Stimulated activated effector memory CD8-positive, alpha-beta T cell treated with anti-CD3 and anti-CD28 coated beads, Interleukin-12 subunit alpha, Interleukin-12 subunit beta, amount 100 ng/mL, for 72 hours (primary cell): ENCODE measurements at regions not wholly inside any gene's neighbourhood (a gene's known extent, or its start where the extent isn't known, plus 50 kb on each side); places are given as distances from the start of the nearest gene placed in this dataset.
"Not testable (repeated sequence)": the region's sequence is repeated elsewhere in the genome, so short reads cannot be mapped to it uniquely, and the experiment has no call there.

Source experiments
- ATAC-seq: fragments of 150-1000 bp; cut with Tn5 transposase; 2 replicates; pipeline ENCODE4 v1.10.0; 2021
- DNase-seq, 2 donors: peaks; one replicate each; pipeline ENCODE4 v3.0.0; 2021 to 2022; ENCODE audit warnings: low spot score in 2 of 2
- H3K27ac Mint-ChIP-seq: one replicate; pipeline ENCODE4 v1.8.0; 2022; ENCODE audit warnings: mild to moderate bottlenecking, mixed read lengths
- H3K36me3 Mint-ChIP-seq: one replicate; pipeline ENCODE4 v1.8.0; 2022; ENCODE audit warnings: mild to moderate bottlenecking, mixed read lengths
- H3K4me1 Mint-ChIP-seq: one replicate; pipeline ENCODE4 v1.8.0; 2022; ENCODE audit warnings: mixed read lengths
- H3K4me3 Mint-ChIP-seq: one replicate; pipeline ENCODE4 v1.8.0; 2022; ENCODE audit warnings: mild to moderate bottlenecking, mixed read lengths
- H3K9me3 Mint-ChIP-seq: one replicate; pipeline ENCODE4 v1.8.0; 2022; ENCODE audit warnings: mixed read lengths

- H3K9me3 Mint-ChIP-seq: no peaks in the 10 kb centered on the region
- H3K27ac Mint-ChIP-seq: no peak overlapping the region
- ATAC-seq (no peak), DNase-seq (no peak)
- no peak overlapping the region for H3K4me3 Mint-ChIP-seq
- no peaks in the 10 kb centered on the region for H3K36me3 Mint-ChIP-seq
- H3K4me1 Mint-ChIP-seq: no peaks in the 10 kb centered on the region
Measured at GRCh38 chr4:25509646-25510045, 132.6 kb downstream of the ANAPC4 start.

- H3K4me1 Mint-ChIP-seq, H3K27ac Mint-ChIP-seq, H3K9me3 Mint-ChIP-seq, H3K36me3 Mint-ChIP-seq, ATAC-seq, DNase-seq, H3K4me3 Mint-ChIP-seq: not testable (repeated sequence)
Measured at GRCh38 chr4:25511823-25512222, 134.8 kb downstream of the ANAPC4 start.

GRCh38 chr4:25513814-25514213 is 136.8 kb downstream of the ANAPC4 start:
- H3K36me3 Mint-ChIP-seq: no peaks in the 10 kb centered on the region
- H3K27ac Mint-ChIP-seq: no peak overlapping the region
- no peak overlapping the region for H3K4me3 Mint-ChIP-seq
- DNase-seq (no peak), ATAC-seq (no peak)
- H3K9me3 Mint-ChIP-seq: no peaks in the 10 kb centered on the region
- no peaks in the 10 kb centered on the region for H3K4me1 Mint-ChIP-seq

- no peaks in the 10 kb centered on the region for H3K9me3 Mint-ChIP-seq
- H3K4me3 Mint-ChIP-seq: no peak overlapping the region
- no peaks in the 10 kb centered on the region for H3K4me1 Mint-ChIP-seq
- H3K36me3 Mint-ChIP-seq: no peaks in the 10 kb centered on the region
- H3K27ac Mint-ChIP-seq: no peak overlapping the region
- no peak for DNase-seq
- no peak for ATAC-seq
Measured at GRCh38 chr4:25523405-25523804, 132.2 kb upstream of the SLC34A2 start.

GRCh38 chr4:25524663-25525062 is 131.0 kb upstream of the SLC34A2 start:
- Mint-ChIP-seq H3K27ac (no peak overlapping the region), H3K36me3 (no peaks in the 10 kb centered on the region), H3K4me1 (no peaks in the 10 kb centered on the region), H3K4me3 (no peak overlapping the region), H3K9me3 (no peaks in the 10 kb centered on the region)
- no peak for ATAC-seq
- no peak for DNase-seq

- H3K4me3 Mint-ChIP-seq: no peak overlapping the region
- DNase-seq: no peak
- H3K27ac Mint-ChIP-seq: no peak overlapping the region
- no peaks in the 10 kb centered on the region for H3K36me3 Mint-ChIP-seq
- no peaks in the 10 kb centered on the region for H3K4me1 Mint-ChIP-seq
- no peaks in the 10 kb centered on the region for H3K9me3 Mint-ChIP-seq
- ATAC-seq: no peak
Measured at GRCh38 chr4:25525896-25526295, 129.8 kb upstream of the SLC34A2 start.

DNA sequence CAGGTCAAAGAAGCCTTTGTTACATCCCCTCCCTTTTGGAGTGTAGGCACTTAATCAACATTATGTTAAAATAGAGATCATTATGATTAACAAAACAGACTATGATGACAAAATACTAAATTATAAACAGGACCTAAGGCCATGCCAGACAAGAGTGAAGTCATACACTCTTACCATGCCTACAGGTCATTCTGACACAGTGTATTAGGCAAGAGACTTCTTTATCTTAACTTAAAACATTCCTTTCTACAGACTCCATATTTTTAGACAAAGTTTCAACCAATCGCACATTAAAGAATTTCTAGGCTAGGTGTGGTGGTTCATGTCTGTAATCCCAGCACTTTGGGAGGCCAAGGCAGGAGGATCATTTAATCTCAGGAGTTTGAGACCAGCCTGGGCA is 128.6 kb upstream of the SLC34A2 start:
- ATAC-seq: no peak
- Mint-ChIP-seq H3K4me1 (no peaks in the 10 kb centered on the region), H3K27ac (no peak overlapping the region), H3K36me3 (no peaks in the 10 kb centered on the region), H3K4me3 (no peak overlapping the region), H3K9me3 (peaks cover 3% of the 10 kb centered on the region)
- no peak for DNase-seq

- no peak overlapping the region for H3K27ac Mint-ChIP-seq
- H3K4me3 Mint-ChIP-seq: no peak overlapping the region
- peaks cover 3% of the 10 kb centered on the region for H3K9me3 Mint-ChIP-seq
Measured at GRCh38 chr4:25528391-25528790, 127.3 kb upstream of the SLC34A2 start.

DNA sequence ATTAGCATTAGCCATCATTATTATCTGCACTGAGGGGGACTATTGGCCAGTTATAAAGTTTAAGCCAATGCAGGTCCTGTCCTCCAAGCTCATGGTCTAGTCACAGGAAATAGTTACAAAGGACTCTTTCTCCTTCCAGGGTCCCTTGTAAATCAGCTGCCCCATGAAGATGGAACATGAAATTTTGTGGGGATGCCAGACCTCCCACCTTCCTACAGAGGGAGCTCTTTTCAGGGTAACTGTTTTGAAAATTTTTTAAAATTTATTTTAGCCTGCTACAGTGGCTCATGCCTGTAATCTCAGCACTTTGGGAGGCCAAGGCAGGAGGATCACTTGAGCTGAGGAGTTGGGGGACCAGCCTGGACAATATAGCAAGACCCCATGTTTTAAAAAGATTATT is 124.4 kb upstream of the SLC34A2 start:
- DNase-seq (no peak), ATAC-seq (no peak)
- Mint-ChIP-seq H3K27ac (no peak overlapping the region), H3K4me1 (no peaks in the 10 kb centered on the region), H3K36me3 (no peaks in the 10 kb centered on the region), H3K9me3 (peaks cover 3% of the 10 kb centered on the region), H3K4me3 (no peak overlapping the region)

More at GRCh38 chr4:25528391-25528790, 127.3 kb upstream of the SLC34A2 start:
- DNase-seq: no peak
- no peak for ATAC-seq
- Mint-ChIP-seq H3K36me3 (no peaks in the 10 kb centered on the region), H3K4me1 (no peaks in the 10 kb centered on the region)

- ATAC-seq (peak; percentile 84), DNase-seq (no peak)
- Mint-ChIP-seq H3K27ac (no peak overlapping the region), H3K4me3 (no peak overlapping the region), H3K4me1 (no peaks in the 10 kb centered on the region), H3K9me3 (peaks cover 3% of the 10 kb centered on the region), H3K36me3 (no peaks in the 10 kb centered on the region)
Measured at GRCh38 chr4:25532591-25532990, 123.1 kb upstream of the SLC34A2 start.

- Mint-ChIP-seq H3K9me3 (peaks cover 3% of the 10 kb centered on the region), H3K4me3 (no peak overlapping the region), H3K36me3 (no peaks in the 10 kb centered on the region), H3K4me1 (no peaks in the 10 kb centered on the region), H3K27ac (no peak overlapping the region)
- no peak for DNase-seq
- no peak for ATAC-seq
Measured at GRCh38 chr4:25533256-25533655, 122.4 kb upstream of the SLC34A2 start.

GRCh38 chr4:25535278-25535677 is 120.4 kb upstream of the SLC34A2 start:
- DNase-seq (no peak), ATAC-seq (no peak)
- no peaks in the 10 kb centered on the region for H3K36me3 Mint-ChIP-seq
- no peak overlapping the region for H3K27ac Mint-ChIP-seq
- no peak overlapping the region for H3K4me3 Mint-ChIP-seq
- H3K4me1 Mint-ChIP-seq: no peaks in the 10 kb centered on the region
- peaks cover 3% of the 10 kb centered on the region for H3K9me3 Mint-ChIP-seq

- Mint-ChIP-seq H3K4me3 (no peak overlapping the region), H3K27ac (no peak overlapping the region), H3K36me3 (no peaks in the 10 kb centered on the region), H3K4me1 (no peaks in the 10 kb centered on the region), H3K9me3 (peaks cover 3% of the 10 kb centered on the region)
- ATAC-seq (no peak), DNase-seq (no peak)
Measured at GRCh38 chr4:25535701-25536473, 119.8 kb upstream of the SLC34A2 start.

GRCh38 chr4:25536564-25537320 is 118.9 kb upstream of the SLC34A2 start:
- no peaks in the 10 kb centered on the region for H3K4me1 Mint-ChIP-seq
- no peaks in the 10 kb centered on the region for H3K36me3 Mint-ChIP-seq
- no peak overlapping the region for H3K4me3 Mint-ChIP-seq
- H3K27ac Mint-ChIP-seq: no peak overlapping the region
- ATAC-seq (no peak), DNase-seq (no peak)
- peaks cover 1% of the 10 kb centered on the region for H3K9me3 Mint-ChIP-seq

DNA sequence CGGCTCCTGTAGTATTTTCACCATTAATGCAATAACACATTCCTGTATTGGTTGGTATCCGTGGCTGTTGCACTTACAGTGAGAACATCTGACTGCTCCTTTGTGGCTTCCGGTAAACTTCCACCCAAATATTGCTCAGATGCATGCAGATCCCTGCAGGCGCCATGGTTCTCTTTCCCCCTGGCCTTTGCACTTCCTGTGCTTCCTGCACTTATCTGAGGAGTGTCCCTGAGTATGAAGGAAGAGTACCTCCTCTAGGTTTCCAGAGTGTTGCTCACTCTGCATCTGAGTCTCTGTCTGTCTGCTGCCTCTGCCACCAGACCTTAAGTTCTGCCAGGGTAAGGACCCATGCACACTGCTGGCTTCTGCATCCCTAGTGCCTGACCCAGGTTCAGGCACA is 117.2 kb upstream of the SLC34A2 start:
- ATAC-seq (no peak), DNase-seq (no peak)
- no peaks in the 10 kb centered on the region for H3K4me1 Mint-ChIP-seq
- H3K9me3 Mint-ChIP-seq: no peaks in the 10 kb centered on the region
- no peak overlapping the region for H3K27ac Mint-ChIP-seq
- H3K36me3 Mint-ChIP-seq: no peaks in the 10 kb centered on the region
- H3K4me3 Mint-ChIP-seq: no peak overlapping the region

- Mint-ChIP-seq H3K9me3 (no peaks in the 10 kb centered on the region), H3K4me3 (no peak overlapping the region), H3K4me1 (no peaks in the 10 kb centered on the region), H3K27ac (no peak overlapping the region), H3K36me3 (no peaks in the 10 kb centered on the region)
- ATAC-seq: no peak
- DNase-seq: no peak
Measured at GRCh38 chr4:25539241-25539640, 116.4 kb upstream of the SLC34A2 start.
